HG03039 (cell line): ENCODE measurements at regions not wholly inside any gene's neighbourhood (a gene's known extent, or its start where the extent isn't known, plus 50 kb on each side); places are given as distances from the start of the nearest gene placed in this dataset.

Experiments
- ATAC-seq: cut with Tn5 transposase; IDR thresholded peaks from one replicate; pipeline ENCODE4 v1.9.1; 2021; ENCODE audit warnings: mild to moderate bottlenecking, moderate library complexity; ENCODE audit not compliant: unreplicated experiment

- ATAC-seq = no peak
Observed at GRCh38 chr2:12964904-12965539, 248.3 kb downstream of the TRIB2 start.

GRCh38 chr2:12965540-12966269, 249.0 kb downstream of the TRIB2 start:
- no peak for ATAC-seq

DNA sequence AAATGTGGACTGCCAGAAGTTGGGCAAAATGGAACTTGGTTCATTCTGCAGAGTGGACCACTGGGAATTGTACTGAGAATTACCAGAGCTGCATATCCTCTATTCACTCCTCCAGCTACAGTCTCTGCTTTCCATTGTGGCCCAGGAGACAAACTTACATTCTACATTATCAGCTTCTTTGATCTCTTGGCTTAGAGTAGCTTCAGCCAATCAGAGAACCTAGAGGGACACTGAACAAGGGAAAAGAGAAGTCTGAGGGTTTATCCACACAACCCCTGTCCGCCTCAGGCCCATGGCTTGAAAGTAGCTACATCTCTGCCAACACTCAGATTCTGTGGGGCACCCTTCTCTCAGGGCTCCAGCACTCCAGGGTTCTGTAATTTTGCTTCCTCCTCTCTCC, 251.1 kb downstream of the TRIB2 start:
- ATAC-seq = no peak

GRCh38 chr2:12968399-12968798, 251.7 kb downstream of the TRIB2 start:
- ATAC-seq = no peak

DNA sequence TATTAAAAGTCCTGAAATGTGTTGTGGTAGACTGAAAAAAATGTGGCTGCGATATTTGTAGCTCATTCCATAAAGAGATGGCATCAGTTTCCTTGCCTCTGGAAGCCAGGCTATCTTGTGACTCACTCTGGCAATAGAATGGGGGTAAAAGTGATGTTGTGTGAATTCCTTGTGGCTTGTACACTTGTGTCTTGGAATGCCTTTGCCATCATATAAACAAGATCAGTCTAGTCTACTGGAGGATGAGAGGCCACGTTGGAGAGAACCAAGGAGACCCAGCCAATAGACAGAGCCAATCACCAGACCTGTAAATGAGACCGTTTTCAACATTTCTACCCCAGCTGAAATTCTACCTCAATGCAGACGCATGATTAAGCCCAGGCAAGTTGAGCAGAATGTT, 254.1 kb downstream of the TRIB2 start:
- ATAC-seq = no peak

GRCh38 chr2:12971581-12972365, 255.0 kb downstream of the TRIB2 start:
- ATAC-seq = no peak

- no peak for ATAC-seq
Observed at GRCh38 chr2:12978066-12978835, 261.5 kb downstream of the TRIB2 start.

GRCh38 chr2:12979066-12979465, 262.3 kb downstream of the TRIB2 start:
- no peak for ATAC-seq

- ATAC-seq = no peak
Observed at GRCh38 chr2:12980817-12981216, 264.1 kb downstream of the TRIB2 start.

GRCh38 chr2:12982149-12982584, 265.4 kb downstream of the TRIB2 start:
- ATAC-seq = no peak

DNA sequence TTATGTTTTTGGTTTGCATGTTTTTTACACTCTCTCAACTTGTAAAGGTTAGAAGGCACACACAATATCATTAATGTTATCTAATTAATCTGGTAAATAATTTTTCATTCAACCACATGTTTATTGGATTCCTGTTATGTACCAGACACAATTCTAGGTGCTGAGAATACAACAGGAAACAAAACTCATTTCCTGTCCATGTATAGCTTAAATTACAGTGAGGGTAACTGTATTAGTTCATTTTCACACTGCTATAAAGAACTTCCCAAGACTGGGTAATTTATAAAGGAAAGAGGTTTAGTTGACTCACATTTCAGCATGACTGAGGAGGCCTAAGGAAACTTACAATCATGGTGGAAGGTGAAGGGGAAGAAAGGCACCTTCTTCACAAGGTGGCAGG, 270.5 kb downstream of the TRIB2 start:
- ATAC-seq = no peak

DNA sequence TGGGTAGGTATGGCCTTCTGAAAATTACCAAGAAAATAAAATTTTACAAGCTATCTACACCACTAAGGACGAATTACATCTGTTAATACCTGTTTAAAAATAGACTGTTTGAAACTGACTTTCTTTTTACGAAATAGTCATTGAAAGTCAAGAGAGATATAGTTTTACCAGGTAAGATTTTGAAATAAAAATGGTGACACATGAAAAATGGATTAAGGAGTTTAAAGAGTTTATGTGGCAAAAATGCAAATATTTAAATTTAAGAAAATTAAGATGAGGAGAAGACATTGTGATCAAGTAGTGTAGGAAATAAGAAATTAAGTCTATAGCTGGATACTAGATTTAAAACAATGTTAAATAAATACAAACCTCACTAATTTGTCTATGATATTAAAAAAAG, 271.5 kb downstream of the TRIB2 start:
- no peak for ATAC-seq

GRCh38 chr2:12990523-12990922, 273.8 kb downstream of the TRIB2 start:
- no peak for ATAC-seq

DNA sequence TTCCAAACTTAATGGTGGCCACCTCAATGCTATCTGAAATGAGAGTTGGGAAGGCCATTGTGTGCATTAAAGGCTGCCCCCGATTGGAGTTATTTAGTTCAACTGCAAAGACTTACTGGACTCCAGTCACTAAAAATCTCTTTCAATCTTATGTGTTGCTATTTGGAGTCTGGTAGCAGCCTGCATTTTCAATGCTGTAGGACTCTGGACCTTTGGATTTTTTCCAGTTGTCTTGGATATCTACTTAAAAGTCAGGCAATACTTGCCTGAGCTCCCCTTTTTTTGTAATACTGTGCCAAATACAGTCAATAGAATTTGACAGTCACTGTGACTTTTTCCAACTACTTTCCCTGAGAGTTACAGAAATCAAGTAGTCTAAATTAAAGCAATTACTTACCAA, 281.9 kb downstream of the TRIB2 start:
- no peak for ATAC-seq

DNA sequence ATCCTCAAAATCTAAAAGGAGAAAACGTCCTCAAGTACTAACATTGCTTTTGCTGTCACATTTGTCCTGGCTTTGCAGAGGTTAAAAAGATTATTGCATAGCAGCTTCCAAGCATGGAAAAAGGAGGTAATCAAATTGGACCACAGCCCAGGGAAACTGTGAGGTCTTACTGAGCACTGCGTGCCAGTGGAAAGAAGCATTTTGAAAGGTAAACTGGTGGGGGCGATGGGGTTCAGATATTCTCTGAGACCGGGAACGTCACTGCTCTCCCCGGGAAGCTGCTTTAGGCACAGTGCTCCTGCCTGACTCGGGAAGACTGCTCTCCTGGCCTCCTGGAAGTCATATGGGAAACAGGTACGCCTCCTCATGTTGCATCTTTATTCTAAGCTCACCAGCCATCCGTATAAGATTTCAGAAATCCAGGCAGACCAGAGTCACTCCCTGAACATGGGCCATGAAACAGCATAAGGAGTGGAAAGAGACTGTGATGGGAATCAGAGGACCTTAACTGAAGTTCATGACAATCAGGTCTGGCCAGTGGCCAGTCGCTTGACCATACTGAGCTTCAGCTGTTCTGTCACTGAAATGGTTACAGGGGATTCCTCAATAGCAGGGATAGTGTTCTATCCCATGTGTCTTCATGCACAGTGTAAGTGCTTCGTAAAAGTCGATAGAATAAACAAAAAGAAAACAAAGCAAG, 284.1 kb downstream of the TRIB2 start:
- no peak for ATAC-seq

- ATAC-seq = no peak
Observed at GRCh38 chr2:13001408-13001807, 284.7 kb downstream of the TRIB2 start.

DNA sequence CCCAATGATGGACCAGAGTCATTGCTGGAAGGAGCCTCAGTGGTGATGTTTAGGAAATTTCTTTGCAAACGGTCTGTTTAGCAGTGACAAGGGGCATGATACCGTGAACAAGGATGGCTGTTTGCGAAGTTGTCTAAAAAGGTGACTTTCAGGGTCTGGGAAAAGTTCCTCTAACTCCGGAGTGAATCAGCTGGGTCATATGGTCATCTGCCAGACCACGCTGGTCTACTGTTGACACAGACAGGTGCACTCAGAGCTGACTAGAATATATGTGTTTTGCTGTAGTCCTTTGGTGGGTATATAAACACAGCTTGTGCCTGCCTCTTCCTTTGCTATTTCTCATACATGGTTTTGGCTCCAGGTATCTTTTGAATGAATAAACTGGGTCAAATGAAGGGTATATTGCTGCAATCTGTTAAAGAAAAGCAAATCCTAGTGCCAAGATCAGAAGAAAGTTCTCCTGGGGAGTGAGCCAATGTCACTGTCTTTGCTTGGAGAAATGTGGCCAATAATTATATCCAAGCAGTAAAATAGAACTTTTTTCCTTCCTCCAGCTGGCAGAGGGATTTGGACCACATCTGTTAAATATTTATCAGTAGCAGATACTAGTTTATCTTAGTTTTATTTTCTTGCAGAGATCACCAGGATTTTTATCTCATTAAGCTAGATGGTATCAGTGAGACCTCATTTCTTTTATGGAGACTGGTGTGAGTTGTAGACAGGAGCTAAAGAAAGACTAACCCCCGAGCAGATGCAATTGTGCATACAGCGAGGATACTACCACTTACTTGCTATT, 286.0 kb downstream of the TRIB2 start:
- ATAC-seq = no peak

DNA sequence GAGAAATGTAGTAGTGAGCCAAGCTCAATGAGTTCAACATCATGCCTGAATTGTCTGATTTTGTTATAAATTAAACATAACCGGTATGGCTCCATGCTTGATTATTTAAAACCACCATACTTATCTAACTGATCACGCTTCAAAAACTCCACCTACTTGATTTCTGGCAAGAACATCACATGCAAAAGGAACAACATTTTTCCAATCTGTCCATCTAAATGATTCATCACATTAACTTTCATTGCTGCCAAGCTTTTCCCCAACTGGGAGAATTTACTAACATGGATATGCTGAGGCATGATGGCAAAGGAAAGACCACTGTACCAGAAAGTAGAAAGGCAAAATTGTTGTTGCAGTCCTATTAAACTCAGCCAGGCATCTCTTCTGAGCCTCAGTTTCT, 286.8 kb downstream of the TRIB2 start:
- no peak for ATAC-seq

- ATAC-seq = no peak
Observed at GRCh38 chr2:13005048-13005447, 288.3 kb downstream of the TRIB2 start.
